ENCODE measurements at regions not wholly inside any gene's neighbourhood (a gene's known extent, or its start where the extent isn't known, plus 50 kb on each side); places are given as distances from the start of the nearest gene placed in this dataset.

- TF ChIP-seq CTCF (IDR thresholded peaks at IDR 0.05) (no peak), POLR2AphosphoS5 (IDR thresholded peaks at IDR 0.05; ENCODE audit: low read depth, low read length) (no peak)
Measured at GRCh38 chrX:150156615-150157014, 206.5 kb upstream of the MAMLD1 start.

All from Panc1 (cell line).